ENCODE measurements at regions not wholly inside any gene's neighbourhood (a gene's known extent, or its start where the extent isn't known, plus 50 kb on each side); places are given as distances from the start of the nearest gene placed in this dataset.
A peak's percentile ranks its signal among the peaks of the same experiment; 100 is the strongest.

DNA sequence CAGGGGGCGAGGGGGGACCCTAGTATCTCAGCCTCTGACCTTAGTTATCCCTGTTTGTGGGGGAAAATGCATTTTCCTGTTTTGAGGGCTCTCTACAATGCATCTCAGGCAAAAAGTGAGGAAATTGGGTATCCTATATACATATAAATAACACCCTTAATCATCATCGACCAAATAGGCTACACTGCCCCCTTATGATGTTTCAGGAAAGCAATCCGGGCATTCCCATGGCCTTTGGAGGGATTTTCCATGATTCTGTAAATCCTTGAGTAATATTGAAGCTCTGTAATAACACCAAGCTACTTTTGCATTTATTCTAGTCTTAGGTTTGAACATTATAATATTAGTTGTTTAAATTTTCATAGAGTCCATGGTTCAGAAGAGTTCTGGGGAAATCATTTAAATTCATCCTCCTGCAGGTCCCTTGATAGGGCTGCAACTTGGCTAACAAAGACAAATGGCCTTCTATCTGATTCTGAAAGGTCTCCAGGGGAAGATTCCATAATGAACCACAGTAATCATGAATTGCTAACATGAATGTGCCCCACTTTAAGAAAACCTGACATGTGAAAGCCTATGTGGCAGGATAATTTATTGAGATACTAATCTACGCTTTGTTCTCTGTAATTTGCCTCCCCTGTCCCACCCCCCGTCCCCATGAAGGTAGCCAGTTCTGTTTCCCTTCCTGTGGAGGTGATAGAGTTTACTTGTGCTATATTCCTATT, 91.5 kb upstream of the SCOC start:
- no peak for DNase-seq (ENCODE audit: low read depth, low spot score)

- DNase-seq (ENCODE audit: low read depth, low spot score), result no peak
These were observed 95.9 kb upstream of the SCOC start for GRCh38 chr4:140277576-140277975.

- DNase-seq (ENCODE audit: low read depth, low spot score), result no peak
These were observed 101.9 kb upstream of the SCOC start for GRCh38 chr4:140271553-140271952.

- no peak for DNase-seq (ENCODE audit: low read depth, low spot score)
These were observed 104.1 kb upstream of the SCOC start for GRCh38 chr4:140269369-140269768.

DNA sequence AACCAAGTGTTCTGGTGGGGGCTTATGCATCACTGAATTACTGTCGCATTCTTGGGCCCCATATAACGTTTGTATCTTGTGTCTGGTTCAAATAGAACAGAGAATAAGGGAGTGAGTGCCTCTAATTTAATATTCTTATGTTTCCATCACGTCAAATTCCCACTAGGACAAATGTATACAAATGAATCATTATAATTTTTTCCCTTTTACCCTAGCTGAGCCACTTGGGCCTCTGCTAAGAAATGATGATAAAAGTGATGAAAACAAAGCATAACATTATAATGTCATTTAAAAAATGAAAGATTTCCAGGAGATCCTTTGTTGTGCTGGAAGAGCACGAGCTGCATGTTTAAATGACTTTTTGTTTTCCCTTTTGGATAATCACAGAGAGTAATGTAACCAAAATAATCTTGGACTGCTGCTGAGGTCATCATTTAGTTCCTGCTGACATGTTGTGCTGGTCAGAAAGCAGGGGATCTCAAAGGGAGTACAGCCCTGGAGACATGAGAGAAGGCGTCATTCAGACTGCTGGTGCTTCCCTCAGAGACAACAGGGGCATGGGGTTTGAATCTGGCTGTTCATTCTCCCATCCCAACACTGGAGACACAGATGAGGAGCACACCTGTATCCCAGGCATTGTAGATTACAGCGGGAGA, 105.1 kb upstream of the SCOC start:
- DNase-seq (ENCODE audit: low read depth, low spot score), result no peak

DNA sequence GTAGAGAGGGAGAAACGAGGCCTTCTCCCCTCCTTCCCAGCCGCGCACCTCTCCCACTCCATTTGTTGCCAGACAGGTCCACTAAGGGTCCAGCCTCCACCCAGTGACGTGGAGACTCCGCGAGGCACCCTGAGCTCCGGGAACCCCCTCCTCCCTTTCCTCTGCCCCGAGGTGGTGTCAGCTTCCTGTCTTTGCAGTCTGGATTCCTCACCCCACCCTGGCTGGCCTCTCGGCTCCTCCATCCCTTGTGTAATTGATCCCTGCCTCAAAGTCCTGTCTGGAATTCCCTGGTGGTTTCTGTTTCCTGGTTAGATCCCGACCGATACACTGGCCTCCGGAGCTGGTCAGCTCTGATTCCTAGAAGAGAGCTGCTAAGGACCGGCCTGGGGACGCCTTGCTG, 105.9 kb upstream of the SCOC start:
- DNase-seq (ENCODE audit: low read depth, low spot score), result peak; percentile 91

- DNase-seq (ENCODE audit: low read depth, low spot score), result no peak
These were observed 106.4 kb upstream of the SCOC start for GRCh38 chr4:140266958-140267568.

DNA sequence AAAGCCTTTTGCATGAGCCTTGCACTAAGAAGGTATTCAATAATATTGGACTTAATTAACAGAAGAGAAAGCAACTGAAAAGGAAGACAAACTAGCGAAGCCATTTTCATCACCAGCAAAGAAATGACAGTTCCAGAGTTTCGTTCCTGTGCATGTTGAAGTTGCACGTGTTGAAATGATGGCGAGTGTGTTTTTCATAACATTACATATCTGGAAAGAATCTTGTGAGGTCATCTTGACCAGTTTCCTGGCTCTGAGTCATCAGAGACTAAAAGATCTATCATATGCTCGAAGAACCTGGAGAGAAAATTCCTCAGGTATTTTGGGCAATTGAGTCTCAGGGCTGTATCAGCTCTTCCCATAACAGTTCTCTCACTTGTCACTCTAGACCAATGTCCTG, 106.2 kb upstream of the MAML3 start:
- no peak for DNase-seq (ENCODE audit: low read depth, low spot score)

DNA sequence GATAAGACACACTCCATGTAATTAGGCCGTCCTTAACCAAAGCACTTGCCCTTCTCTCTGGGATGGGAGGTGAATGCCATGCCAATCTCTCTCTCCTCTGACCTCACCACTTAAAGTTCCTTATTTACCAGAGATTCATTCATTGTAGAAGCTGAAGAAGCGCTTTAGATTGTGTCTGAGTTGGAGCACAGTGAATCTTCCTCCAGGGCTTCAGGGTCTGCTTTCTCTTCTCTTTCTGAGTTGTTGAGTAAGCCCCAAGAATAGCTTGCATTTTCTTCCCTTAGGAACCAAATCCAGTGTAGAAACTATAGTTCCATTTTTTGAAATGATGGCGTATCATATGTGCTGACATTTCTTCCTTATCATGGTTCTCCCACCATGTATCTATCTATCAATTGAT, 104.5 kb upstream of the MAML3 start:
- DNase-seq (ENCODE audit: low read depth, low spot score), result no peak

DNA sequence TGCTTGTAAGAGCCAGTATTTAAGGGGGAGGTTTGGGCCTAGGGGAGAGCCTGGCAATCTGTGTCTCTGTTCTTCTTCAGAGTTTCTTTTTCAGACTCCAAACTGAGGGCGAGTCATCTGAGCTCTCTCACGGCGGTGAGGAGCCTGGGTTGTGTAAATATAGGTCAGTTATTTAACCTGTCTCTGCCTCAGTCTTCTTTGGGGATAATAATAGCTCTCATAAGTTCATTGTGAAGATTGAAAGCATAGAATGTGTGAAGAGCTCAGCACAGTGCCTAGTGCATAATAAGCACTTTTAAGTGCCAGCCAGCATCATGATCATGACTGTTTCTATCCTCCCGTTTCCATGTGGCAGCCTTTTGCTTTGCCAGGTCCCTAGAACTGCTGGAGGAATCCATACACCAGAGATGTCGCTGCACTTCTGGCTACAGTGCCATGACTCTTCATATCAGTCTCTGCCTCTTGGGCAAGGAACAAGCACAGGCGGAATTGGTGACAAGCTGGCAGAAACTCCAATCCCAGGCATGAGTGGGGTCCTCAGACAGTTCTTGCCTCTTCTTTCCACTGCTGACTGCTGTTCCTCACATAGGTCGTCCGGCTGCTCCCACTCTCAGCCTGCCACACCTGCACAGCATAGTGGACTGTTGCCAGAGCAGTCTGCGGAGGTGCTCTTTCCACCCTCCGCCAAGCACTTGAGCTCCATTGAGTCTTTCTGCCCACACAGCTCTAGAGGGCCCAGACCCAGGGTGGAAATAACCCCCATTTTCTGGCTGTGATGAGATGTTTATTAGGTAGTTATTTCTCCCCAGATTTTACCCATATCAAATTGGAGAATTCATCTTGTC, 103.7 kb upstream of the MAML3 start:
- DNase-seq (ENCODE audit: low read depth, low spot score), result no peak

GRCh38 chr4:140256941-140257340, 103.0 kb upstream of the MAML3 start:
- no peak for DNase-seq (ENCODE audit: low read depth, low spot score)

DNA sequence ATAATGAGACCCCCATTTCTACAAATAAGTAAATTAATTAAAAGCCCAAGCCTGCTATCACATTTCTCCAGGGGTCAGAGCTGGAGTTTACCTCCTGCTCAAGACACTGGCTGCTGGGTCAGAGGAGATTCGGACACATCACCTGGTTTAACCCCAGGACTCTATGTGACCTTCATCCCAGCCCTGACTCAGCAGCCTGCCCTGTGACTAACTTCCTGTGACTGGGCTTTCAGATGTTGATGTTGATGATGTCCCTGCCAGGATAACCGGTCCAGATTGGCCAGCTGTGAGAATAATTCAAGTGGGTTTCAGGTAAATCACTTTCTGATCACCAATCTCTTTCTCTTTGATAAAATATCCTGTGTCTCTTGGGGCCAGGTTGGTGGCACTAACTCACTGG, 102.4 kb upstream of the MAML3 start:
- DNase-seq (ENCODE audit: low read depth, low spot score), result no peak

- no peak for DNase-seq (ENCODE audit: low read depth, low spot score)
These were observed 101.9 kb upstream of the MAML3 start for GRCh38 chr4:140255927-140256326.

- DNase-seq (ENCODE audit: low read depth, low spot score), result no peak
These were observed 101.5 kb upstream of the MAML3 start for GRCh38 chr4:140255467-140255866.

DNA sequence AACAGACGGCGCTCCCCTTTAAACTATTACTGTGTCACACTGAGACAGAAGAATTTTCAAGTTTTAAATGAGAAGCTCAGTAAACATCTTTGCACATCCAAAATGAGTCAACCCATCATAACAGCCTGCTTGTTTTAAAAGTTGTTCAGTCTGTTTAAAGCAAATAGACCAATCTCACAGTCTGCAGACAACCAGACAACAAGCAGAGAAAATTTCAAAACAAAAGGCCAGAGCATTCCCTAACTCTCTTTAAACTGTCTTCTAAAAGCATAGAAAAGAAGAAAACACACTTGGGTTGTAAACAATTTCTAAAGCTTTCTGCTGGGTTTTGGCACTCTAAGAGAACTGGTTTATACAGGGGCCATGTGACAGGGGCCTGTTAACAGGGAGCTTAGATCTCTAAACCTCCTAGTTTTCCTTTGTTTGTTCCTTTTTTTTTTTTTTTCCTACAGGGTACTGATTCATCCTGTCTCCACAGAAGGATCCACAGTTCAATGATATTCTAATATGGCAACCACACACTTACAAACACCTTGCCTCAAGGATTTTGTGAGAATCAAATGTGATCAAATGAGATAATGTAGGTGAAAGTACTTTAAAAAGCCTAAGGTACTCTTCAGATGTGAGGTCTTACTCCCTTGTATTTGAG, 100.8 kb upstream of the MAML3 start:
- no peak for DNase-seq (ENCODE audit: low read depth, low spot score)

- no peak for DNase-seq (ENCODE audit: low read depth, low spot score)
These were observed 99.6 kb upstream of the MAML3 start for GRCh38 chr4:140253556-140254027.

- DNase-seq (ENCODE audit: low read depth, low spot score), result peak; percentile 82
These were observed 99.0 kb upstream of the MAML3 start for GRCh38 chr4:140252742-140253555.

DNA sequence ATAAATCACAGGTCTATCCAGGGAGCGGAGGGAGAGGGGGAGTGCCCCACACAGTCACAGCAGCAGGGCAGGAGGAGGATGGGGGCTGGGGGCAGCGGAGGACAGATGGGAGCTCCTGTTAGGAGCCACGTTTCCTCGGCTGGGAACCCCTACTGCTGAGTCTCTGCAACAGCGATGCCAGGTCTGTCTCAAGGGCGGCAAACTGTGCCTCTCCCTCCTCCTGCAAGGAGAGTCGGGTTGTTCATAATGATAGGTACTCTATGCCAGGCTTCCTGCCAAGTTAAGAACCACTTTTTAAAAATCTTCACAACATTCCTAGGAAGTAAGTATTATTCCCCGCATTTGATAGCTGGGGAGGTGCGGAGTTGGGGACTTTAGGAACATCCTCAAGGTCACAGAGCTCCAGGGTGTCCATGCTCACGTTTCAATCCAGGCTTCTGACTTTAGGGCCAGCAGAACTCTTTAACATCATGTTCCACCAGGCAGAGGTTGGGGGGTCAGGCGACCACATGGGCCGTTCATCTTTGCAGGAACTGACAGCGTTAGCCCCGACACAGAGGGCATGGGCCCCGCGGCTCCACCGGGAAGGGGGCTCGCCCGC, 98.3 kb upstream of the MAML3 start:
- DNase-seq (ENCODE audit: low read depth, low spot score), result peak; percentile 32

GRCh38 chr4:140251571-140251970, 97.6 kb upstream of the MAML3 start:
- no peak for DNase-seq (ENCODE audit: low read depth, low spot score)

- peak; percentile 31 for DNase-seq (ENCODE audit: low read depth, low spot score)
These were observed 97.1 kb upstream of the MAML3 start for GRCh38 chr4:140250989-140251552.
